ENCODE measurements at regions not wholly inside any gene's neighbourhood (a gene's known extent, or its start where the extent isn't known, plus 50 kb on each side); places are given as distances from the start of the nearest gene placed in this dataset.

DNA sequence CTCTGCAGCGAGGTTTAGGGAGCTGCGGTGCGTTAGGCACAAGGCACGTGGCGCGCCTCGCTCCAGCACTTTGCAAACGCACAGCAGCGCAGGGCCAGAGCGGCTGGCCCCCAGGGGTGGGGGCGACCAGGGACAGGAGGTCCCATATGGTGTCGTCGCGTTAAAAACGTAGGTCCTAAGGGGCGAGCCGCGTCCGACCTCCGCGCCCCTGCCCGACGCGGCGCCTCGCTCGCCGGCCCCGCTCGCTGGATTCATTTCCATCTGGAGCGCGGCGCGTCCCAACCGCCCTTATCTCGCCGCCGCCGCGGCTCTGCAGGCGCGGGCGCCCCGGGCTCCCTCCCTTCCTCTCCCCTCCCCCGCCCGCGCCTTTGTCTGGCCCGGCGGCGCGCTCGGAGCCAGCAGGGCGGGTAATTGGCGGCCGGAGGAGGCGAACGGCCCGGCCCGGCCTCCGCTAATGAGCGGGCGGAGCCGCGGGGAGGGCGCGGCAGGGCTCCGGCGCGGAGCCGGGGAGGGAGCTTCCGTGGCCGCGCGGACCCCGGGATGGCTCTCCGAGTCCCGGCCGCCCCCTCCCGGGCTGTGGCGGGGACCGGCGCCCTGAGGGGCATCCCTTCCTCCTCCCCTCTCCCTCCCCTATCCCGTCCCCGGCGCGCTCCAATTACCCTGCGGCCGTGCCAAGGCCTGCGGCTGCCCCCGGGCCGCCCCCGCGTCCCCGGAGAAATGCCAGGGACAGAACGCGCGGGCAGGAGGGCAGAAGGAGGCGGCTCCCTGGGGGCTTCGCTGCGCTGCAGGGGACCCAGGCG is 409.0 kb downstream of the BCOR start:
- peak overlapping the region in 2 of 4 donors; percentile 6 to 44 for H3K27ac ChIP-seq
- 12% methylated on average over 6 of the region's 101 CpGs; no CpG with 5 or more reads in 1 of the 2 donors for WGBS, 2 donors
- no peaks in the 10 kb centered on the region for H3K9me3 ChIP-seq
- TF ChIP-seq, protein P1, sequence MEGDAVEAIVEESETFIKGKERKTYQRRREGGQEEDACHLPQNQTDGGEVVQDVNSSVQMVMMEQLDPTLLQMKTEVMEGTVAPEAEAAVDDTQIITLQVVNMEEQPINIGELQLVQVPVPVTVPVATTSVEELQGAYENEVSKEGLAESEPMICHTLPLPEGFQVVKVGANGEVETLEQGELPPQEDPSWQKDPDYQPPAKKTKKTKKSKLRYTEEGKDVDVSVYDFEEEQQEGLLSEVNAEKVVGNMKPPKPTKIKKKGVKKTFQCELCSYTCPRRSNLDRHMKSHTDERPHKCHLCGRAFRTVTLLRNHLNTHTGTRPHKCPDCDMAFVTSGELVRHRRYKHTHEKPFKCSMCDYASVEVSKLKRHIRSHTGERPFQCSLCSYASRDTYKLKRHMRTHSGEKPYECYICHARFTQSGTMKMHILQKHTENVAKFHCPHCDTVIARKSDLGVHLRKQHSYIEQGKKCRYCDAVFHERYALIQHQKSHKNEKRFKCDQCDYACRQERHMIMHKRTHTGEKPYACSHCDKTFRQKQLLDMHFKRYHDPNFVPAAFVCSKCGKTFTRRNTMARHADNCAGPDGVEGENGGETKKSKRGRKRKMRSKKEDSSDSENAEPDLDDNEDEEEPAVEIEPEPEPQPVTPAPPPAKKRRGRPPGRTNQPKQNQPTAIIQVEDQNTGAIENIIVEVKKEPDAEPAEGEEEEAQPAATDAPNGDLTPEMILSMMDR (IDR thresholded peaks at IDR 0.05) = no peak
- TF ChIP-seq POLR2A (IDR thresholded peaks at IDR 0.05) = peak; percentile 27 to 33 (median 28)
- no peak overlapping the region for H3K4me3 ChIP-seq
- H3K27me3 ChIP-seq = no peaks in the 10 kb centered on the region
- DNase-seq (peak; percentile 57 to 75 (median 62)), ATAC-seq (peak; percentile 95)
- H3K4me1 ChIP-seq = peaks cover 6% of the 10 kb centered on the region
- H3K36me3 ChIP-seq (replicated peaks in 1 of 2; ENCODE audit: insufficient read depth in 1 of 2, low read depth in 2 of 2) = no peaks in the 10 kb centered on the region
- intact Hi-C loops (cut with DNase I) = no loop called here

DNA sequence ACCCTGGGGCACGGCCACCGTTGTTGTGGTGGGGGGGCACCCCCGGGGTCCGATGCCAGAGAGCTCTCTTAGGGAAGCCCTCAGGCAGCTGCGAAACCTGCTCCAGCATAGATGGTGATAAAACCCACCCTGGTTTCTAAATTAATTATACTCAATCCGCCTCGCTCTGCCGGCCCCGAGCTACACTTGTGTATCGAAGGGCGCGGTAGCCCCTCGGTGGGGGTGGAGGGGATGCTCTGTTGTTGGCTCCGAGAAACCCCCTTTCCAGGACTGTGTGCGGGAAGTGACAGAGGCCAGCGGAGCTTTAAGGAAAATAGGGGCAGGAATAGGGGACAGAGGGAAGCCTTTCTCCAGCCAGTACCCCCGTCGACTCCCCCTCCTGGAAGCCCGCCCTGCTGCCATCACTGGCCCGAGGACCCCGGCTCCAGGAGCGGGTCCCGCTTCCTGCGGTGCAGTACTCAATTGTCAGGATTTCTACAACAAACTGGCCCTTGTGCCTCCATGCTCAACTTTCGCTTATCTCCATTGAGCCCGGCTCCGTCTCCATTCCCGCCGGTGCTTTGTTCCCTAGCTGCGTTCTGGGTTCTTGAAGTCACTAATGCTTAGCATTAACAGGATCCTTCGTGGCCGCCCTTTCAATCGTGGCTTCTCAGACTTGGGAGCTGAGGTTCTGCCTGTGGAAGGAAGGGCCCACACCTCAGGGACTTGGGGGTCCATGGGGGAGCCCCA is 408.2 kb downstream of the BCOR start:
- intact Hi-C loops (cut with DNase I) = no loop called here
- DNase-seq (no peak), ATAC-seq (no peak)
- Histone ChIP-seq H3K4me1 (peaks cover 6% of the 10 kb centered on the region), H3K27ac (peak overlapping the region in 2 of 4 donors; percentile 6 to 44), H3K9me3 (no peaks in the 10 kb centered on the region), H3K27me3 (no peaks in the 10 kb centered on the region), H3K36me3 (replicated peaks in 1 of 2; ENCODE audit: insufficient read depth in 1 of 2, low read depth in 2 of 2) (no peaks in the 10 kb centered on the region), H3K4me3 (no peak overlapping the region)
- no peak for TF ChIP-seq POLR2A (IDR thresholded peaks at IDR 0.05)
- TF ChIP-seq, protein P1 (IDR thresholded peaks at IDR 0.05) = no peak
- 30% methylated on average over 26 of the region's 33 CpGs; no CpG with 5 or more reads in 1 of the 2 donors for WGBS, 2 donors

DNA sequence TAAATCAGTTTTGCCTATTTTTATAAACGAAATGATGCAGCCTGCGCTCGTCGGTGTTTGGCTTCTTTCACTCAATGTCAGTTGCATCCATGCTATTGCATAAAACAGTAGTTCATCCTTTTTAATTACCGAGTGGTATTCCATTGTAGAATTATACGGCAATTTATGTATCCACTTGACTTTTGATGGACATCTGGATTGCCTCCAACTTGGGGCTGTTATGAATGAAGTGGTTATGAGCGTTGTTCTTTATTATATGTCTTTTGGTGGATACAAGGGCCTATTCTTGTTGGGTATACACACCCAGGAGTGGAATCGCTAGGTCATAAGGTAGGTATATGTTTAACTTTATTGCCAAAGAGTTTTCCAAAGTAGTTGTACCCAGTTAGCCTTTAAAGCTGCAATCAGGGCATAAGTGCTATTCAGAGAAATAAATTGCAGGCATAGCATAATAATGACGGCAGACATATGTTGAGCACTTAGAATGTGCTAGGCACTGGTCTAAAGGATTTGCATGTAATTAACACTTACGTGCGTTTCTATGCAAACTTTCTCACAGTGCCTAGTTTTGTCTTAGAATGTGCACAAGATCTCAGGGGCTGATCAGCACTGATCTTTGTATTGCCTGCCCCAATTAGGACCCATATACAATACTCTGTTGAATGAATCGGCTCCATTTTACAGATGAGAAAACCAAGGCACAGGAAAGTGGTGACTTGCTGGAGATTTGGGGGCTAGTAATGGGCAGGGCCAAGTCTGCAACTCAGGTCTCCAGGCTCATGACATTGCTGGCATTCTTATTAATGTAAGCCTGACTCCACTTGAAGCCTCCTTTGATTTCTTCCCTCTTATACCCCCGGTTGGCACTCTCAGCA is 407.0 kb downstream of the BCOR start:
- no peak overlapping the region for H3K27ac ChIP-seq
- intact Hi-C loops (cut with DNase I) = no loop called here
- WGBS, 2 donors = 85 to 90% methylated on average over 13 of the region's 13 CpGs
- H3K4me1 ChIP-seq = peaks cover 6% of the 10 kb centered on the region
- H3K27me3 ChIP-seq = no peaks in the 10 kb centered on the region
- no peaks in the 10 kb centered on the region for H3K36me3 ChIP-seq (replicated peaks in 1 of 2; ENCODE audit: insufficient read depth in 1 of 2, low read depth in 2 of 2)
- H3K9me3 ChIP-seq = no peaks in the 10 kb centered on the region
- DNase-seq (no peak), ATAC-seq (no peak)
- H3K4me3 ChIP-seq = no peak overlapping the region
- no peak for TF ChIP-seq POLR2A (IDR thresholded peaks at IDR 0.05)

DNA sequence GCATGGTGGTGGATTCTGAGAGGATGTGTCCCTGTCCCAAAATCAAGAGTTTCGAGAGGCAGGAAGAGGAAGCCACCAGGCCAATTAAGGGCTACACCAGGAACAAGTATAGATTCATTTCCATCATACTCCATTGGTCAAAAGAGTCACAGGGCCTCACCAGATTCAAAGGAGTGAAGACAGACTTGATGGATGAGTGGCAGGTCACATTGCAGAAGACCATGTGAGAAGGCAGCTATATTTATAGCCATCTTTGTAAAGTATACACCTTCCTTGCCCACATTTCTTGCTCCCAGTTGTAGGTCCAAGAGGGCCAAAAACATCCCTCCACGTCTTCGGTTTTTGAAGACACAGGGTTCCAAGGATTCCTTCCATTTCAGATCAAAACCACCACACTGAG is 406.0 kb downstream of the BCOR start:
- H3K36me3 ChIP-seq (replicated peaks in 1 of 2; ENCODE audit: insufficient read depth in 1 of 2, low read depth in 2 of 2) = no peaks in the 10 kb centered on the region
- ATAC-seq = no peak
- no peak for TF ChIP-seq POLR2A (IDR thresholded peaks at IDR 0.05)
- TF ChIP-seq, protein P1 (IDR thresholded peaks at IDR 0.05) = no peak

DNA sequence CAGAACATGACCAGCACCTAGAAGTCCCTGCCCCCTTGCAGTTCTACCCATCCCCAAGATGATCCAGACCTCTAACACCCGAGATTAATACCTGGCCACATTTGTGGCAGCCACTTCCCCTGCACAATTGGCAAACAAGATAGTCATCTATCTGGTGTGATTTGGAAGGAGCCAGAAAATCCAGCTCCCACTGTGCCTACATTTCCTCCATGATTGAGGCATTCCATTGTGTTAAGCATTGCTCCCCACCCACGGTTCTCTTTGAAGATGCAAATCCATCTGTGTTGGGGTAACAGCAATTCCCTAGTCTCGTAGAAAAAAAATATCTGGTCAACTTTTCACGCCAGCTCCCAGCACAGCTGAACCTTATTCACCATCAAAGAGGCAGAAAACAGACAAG is 405.0 kb downstream of the BCOR start:
- TF ChIP-seq, protein P1 (IDR thresholded peaks at IDR 0.05) = no peak
- TF ChIP-seq POLR2A (IDR thresholded peaks at IDR 0.05) = no peak
- intact Hi-C loops (cut with DNase I) = no loop called here
- no peak for DNase-seq
- Histone ChIP-seq H3K9me3 (no peaks in the 10 kb centered on the region), H3K4me1 (peaks cover 6% of the 10 kb centered on the region), H3K27ac (no peak overlapping the region), H3K36me3 (replicated peaks in 1 of 2; ENCODE audit: insufficient read depth in 1 of 2, low read depth in 2 of 2) (no peaks in the 10 kb centered on the region), H3K4me3 (no peak overlapping the region), H3K27me3 (no peaks in the 10 kb centered on the region)
- WGBS, 2 donors = 58 to 61% methylated on average over 3 to 4 of the region's 4 CpGs
- ATAC-seq = no peak

More for the DNA sequence above, 406.0 kb downstream of the BCOR start:
- H3K27me3 ChIP-seq = no peaks in the 10 kb centered on the region
- H3K4me3 ChIP-seq = no peak overlapping the region
- intact Hi-C loops (cut with DNase I) = no loop called here
- no peak for DNase-seq
- 86 to 96% methylated on average over 2 of the region's 3 CpGs for WGBS, 2 donors
- H3K9me3 ChIP-seq = no peaks in the 10 kb centered on the region
- no peak overlapping the region for H3K27ac ChIP-seq
- H3K4me1 ChIP-seq = peaks cover 6% of the 10 kb centered on the region

Data from body of pancreas (tissue), 4 donors.